ENCODE measurements at regions not wholly inside any gene's neighbourhood (a gene's known extent, or its start where the extent isn't known, plus 50 kb on each side); places are given as distances from the start of the nearest gene placed in this dataset.

DNA sequence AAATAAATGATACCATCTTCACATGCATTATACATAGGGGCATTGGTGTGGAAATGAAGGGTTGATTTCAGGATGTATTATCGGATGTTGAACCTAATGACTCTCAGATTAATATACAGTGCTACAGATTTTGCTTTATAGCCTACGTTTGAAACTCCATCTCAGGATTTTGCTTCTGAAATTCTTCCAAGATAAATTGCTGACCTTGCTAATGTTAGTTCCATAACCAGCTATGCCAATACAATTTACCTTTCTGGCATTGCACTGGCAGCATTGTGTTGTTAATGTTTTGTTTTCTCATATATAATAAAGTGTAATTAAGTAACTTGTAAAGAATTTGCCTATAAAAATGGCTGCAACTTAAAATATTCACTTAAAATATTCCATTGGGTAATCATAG, 350.1 kb downstream of the CHRM3 start:
- TF ChIP-seq CTCF (IDR thresholded peaks at IDR 0.05) (no peak), POLR2A (IDR thresholded peaks at IDR 0.05) (no peak), POLR2AphosphoS5 (IDR thresholded peaks at IDR 0.05) (no peak), EP300 (IDR thresholded peaks at IDR 0.05) (no peak)

All from stomach (tissue), 4 donors.